Kidney capillary endothelial cell (primary cell): ENCODE measurements at regions not wholly inside any gene's neighbourhood (a gene's known extent, or its start where the extent isn't known, plus 50 kb on each side); places are given as distances from the start of the nearest gene placed in this dataset.
"Not testable (repeated sequence)": the region's sequence is repeated elsewhere in the genome, so short reads cannot be mapped to it uniquely, and the experiment has no call there.

Experiments used
- DNase-seq: peaks from one replicate; pipeline ENCODE4 v3.0.0-alpha.2; 2018; ENCODE audit warnings: low spot score

DNA sequence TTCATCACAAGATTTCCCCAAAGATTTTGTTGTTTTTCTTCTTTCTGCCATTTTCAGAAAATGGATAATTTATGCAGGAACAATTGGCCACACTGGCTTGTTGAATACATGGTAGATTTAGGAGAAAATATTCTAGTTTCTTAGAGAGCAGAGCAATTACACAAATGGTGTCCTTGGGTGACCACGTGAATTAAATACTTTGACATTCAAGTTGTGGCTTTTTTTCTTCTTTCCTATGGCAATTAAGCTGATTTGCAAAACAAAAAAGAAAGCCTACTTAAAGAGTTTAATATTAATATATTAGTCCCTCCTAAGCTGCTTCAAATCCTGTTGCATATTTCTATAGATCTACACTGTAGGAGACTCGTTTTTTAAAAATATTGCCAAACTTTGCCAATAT is 133.0 kb upstream of the HTR2C start:
- DNase-seq = no peak

DNA sequence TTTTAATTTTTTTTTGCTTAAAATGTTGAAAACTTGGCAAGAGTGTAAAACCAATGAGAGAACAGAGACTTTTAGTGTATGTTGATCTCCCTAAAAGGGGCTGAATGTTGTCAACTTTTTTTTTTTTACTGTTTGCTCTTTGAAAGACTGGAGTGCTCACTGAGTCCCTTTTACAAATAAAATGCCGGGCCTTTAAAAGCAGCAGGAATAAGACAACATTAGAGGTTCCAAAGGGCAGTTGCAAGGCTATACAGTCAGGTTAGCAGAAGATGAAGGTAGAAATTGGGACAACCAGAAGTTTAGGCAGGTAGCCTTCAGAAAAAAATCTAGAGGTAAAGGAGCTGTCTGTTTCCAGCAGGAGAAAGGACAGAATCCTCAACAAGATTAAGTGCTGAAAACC is 132.5 kb upstream of the HTR2C start:
- no peak for DNase-seq

GRCh38 chrX:114462266-114462665 is 121.6 kb upstream of the HTR2C start:
- no peak for DNase-seq

GRCh38 chrX:114465689-114466088 is 118.2 kb upstream of the HTR2C start:
- no peak for DNase-seq

- not testable (repeated sequence) for DNase-seq
Measured at GRCh38 chrX:114472008-114472407, 111.9 kb upstream of the HTR2C start.

GRCh38 chrX:114472788-114473187 is 111.1 kb upstream of the HTR2C start:
- DNase-seq = no peak

DNA sequence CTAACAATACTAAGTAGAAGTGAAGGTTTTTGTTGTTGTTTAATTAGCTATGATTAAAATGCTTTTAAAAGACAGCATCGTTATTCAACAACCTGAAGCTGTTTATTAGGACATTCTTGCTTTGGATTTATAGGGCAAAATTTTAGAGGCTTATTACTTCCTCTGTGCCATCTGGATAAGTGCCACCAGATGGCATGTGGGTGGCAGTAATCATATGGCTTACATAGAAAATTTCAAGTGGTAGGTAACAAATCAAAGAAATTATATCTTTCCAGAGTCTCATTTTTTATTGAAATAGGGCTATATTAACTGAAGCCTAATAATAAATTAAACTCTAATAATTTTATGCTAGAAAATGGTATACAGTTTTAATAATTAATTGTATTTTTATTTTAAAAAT is 83.3 kb upstream of the HTR2C start:
- no peak for DNase-seq

DNA sequence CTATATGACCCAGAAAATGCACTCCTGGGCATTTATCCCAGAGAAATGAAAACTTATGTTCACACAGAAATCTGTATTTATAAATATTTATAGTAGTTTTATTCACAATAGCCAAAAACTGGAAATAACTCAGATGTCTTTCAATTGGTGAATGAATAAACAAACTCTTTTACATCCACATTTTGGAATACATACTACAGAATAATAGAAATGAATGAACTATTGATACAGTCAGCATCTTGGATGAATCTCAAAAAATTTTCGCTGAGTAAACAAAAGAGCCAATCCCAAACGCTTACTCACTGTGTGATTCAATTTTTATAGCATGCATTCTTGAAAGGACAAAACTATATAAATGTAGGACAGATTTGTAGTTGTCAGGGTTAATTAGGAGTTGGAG is 75.1 kb upstream of the HTR2C start:
- no peak for DNase-seq

- no peak for DNase-seq
Measured at GRCh38 chrX:114519524-114519923, 64.4 kb upstream of the HTR2C start.

- DNase-seq = not testable (repeated sequence)
Measured at GRCh38 chrX:114520701-114521100, 63.2 kb upstream of the HTR2C start.

DNA sequence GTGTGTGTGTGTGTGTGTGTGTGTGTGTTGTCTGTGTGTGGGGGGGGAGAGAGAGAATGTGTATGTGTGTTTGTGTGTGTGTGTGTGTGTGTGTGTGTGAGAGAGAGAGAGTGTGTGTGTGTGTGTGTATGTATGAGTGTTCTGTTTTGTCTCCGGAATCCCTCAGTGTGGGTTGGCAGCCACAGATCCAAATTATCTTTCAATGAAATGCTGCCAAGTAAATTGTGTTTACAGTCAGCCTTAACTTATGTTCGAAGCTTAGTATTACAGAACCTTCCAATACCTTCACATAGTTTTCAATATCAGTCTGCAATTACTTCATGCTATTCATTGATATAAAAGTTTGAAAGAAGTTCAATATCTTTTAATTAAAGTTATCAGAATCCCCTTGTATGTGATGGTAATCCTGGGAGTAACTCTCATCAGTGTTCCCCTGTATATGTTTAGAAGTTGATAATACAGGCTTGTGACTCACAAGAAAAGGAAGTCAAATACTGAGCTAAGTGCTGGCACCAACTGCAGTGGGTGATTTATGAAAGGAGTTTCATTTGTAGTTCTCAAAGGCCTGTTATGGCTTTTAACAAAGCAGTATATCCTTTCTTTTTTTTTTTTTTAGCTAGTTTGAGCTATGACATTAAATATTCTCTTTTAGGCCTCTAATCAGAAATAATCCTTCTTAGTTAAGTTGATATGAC is 51.6 kb upstream of the HTR2C start:
- peak; percentile 4 for DNase-seq
